ENCODE measurements at regions not wholly inside any gene's neighbourhood (a gene's known extent, or its start where the extent isn't known, plus 50 kb on each side); places are given as distances from the start of the nearest gene placed in this dataset.

GRCh38 chr3:189056646-189057335 lies 115.0 kb upstream of the TPRG1 start:
- POLR2A ChIA-PET, result no interaction called here
- no peaks in the 10 kb centered on the region for H3K4me1 ChIP-seq (ENCODE audit: control insufficient read depth in 2 of 2, insufficient read depth in 2 of 2, low read length in 2 of 2)
- ATAC-seq, result no peak
- intact Hi-C loops (cut with micrococcal nuclease), result no loop called here
- no peaks in the 10 kb centered on the region for H3K9me3 ChIP-seq (ENCODE audit: control insufficient read depth in 2 of 3, low read length in 3 of 3)
- peaks cover 0 to 21% (median 5%) of the 10 kb centered on the region in 11 donors for H3K9me3 Mint-ChIP-seq
- H3K4me1 Mint-ChIP-seq, result peaks cover 0 to 13% (median 0%) of the 10 kb centered on the region in 7 donors
- peaks cover 0 to 14% (median 5%) of the 10 kb centered on the region in 5 donors for H3K36me3 Mint-ChIP-seq
- H3K27ac ChIP-seq (ENCODE audit: low read depth, low read length), result no peak overlapping the region
- H3K27ac Mint-ChIP-seq, result no peak overlapping the region
- H3K36me3 ChIP-seq (ENCODE audit: control insufficient read depth in 2 of 3, insufficient read depth in 3 of 3, low read length in 3 of 3), result no peaks in the 10 kb centered on the region
- H3K27me3 ChIP-seq (ENCODE audit: control insufficient read depth in 2 of 2, insufficient read depth in 2 of 2, low read length in 2 of 2), result no peaks in the 10 kb centered on the region
- no peak for DNase-seq
- peaks cover 10 to 35% (median 17%) of the 10 kb centered on the region in 5 donors for H3K27me3 Mint-ChIP-seq
- H3K4me3 ChIP-seq (ENCODE audit: low read length), result no peak overlapping the region
- CTCF ChIA-PET, result no interaction called here
- no peak overlapping the region for H3K4me3 Mint-ChIP-seq

GRCh38 chr3:189057369-189057768 lies 114.4 kb upstream of the TPRG1 start:
- H3K36me3 Mint-ChIP-seq, result peaks cover 0 to 8% (median 5%) of the 10 kb centered on the region in 5 donors
- H3K9me3 Mint-ChIP-seq, result peaks cover 0 to 19% (median 9%) of the 10 kb centered on the region in 11 donors
- intact Hi-C loops (cut with micrococcal nuclease), result no loop called here
- CTCF ChIA-PET, result no interaction called here
- H3K27me3 Mint-ChIP-seq, result peaks cover 7 to 36% (median 17%) of the 10 kb centered on the region in 5 donors
- POLR2A ChIA-PET, result no interaction called here
- no peak overlapping the region for H3K27ac ChIP-seq (ENCODE audit: low read depth, low read length)
- DNase-seq (no peak), ATAC-seq (no peak)
- no peaks in the 10 kb centered on the region for H3K27me3 ChIP-seq (ENCODE audit: control insufficient read depth in 2 of 2, insufficient read depth in 2 of 2, low read length in 2 of 2)
- H3K4me1 ChIP-seq (ENCODE audit: control insufficient read depth in 2 of 2, insufficient read depth in 2 of 2, low read length in 2 of 2), result no peaks in the 10 kb centered on the region
- no peaks in the 10 kb centered on the region for H3K9me3 ChIP-seq (ENCODE audit: control insufficient read depth in 2 of 3, low read length in 3 of 3)
- no peaks in the 10 kb centered on the region for H3K36me3 ChIP-seq (ENCODE audit: control insufficient read depth in 2 of 3, insufficient read depth in 3 of 3, low read length in 3 of 3)
- no peak overlapping the region for H3K27ac Mint-ChIP-seq
- H3K4me3 Mint-ChIP-seq, result no peak overlapping the region
- H3K4me3 ChIP-seq (ENCODE audit: low read length), result no peak overlapping the region
- H3K4me1 Mint-ChIP-seq, result peaks cover 0 to 13% (median 0%) of the 10 kb centered on the region in 7 donors

GRCh38 chr3:189058071-189058470 lies 113.7 kb upstream of the TPRG1 start:
- no peak overlapping the region for H3K4me3 ChIP-seq (ENCODE audit: low read length)
- Mint-ChIP-seq H3K9me3 (peaks cover 0 to 26% (median 14%) of the 10 kb centered on the region in 11 donors), H3K27me3 (peaks cover 7 to 38% (median 18%) of the 10 kb centered on the region in 5 donors), H3K27ac (peak overlapping the region in 1 of 9 donors; percentile 33), H3K4me1 (peaks cover 0 to 11% (median 0%) of the 10 kb centered on the region in 7 donors), H3K36me3 (peaks cover 0 to 7% (median 5%) of the 10 kb centered on the region in 5 donors), H3K4me3 (no peak overlapping the region)
- H3K27me3 ChIP-seq (ENCODE audit: control insufficient read depth in 2 of 2, insufficient read depth in 2 of 2, low read length in 2 of 2), result no peaks in the 10 kb centered on the region
- intact Hi-C loops (cut with micrococcal nuclease), result no loop called here
- DNase-seq (no peak), ATAC-seq (no peak)
- H3K9me3 ChIP-seq (ENCODE audit: control insufficient read depth in 2 of 3, low read length in 3 of 3), result no peaks in the 10 kb centered on the region
- CTCF ChIA-PET, result no interaction called here
- no peak overlapping the region for H3K27ac ChIP-seq (ENCODE audit: low read depth, low read length)
- no peaks in the 10 kb centered on the region for H3K4me1 ChIP-seq (ENCODE audit: control insufficient read depth in 2 of 2, insufficient read depth in 2 of 2, low read length in 2 of 2)
- POLR2A ChIA-PET, result no interaction called here
- no peaks in the 10 kb centered on the region for H3K36me3 ChIP-seq (ENCODE audit: control insufficient read depth in 2 of 3, insufficient read depth in 3 of 3, low read length in 3 of 3)

GRCh38 chr3:189070965-189071364 lies 100.8 kb upstream of the TPRG1 start:
- Histone ChIP-seq H3K9me3 (ENCODE audit: control insufficient read depth in 2 of 3, low read length in 3 of 3) (no peaks in the 10 kb centered on the region), H3K4me1 (ENCODE audit: control insufficient read depth in 2 of 2, insufficient read depth in 2 of 2, low read length in 2 of 2) (no peaks in the 10 kb centered on the region), H3K4me3 (ENCODE audit: low read length) (no peak overlapping the region), H3K27me3 (ENCODE audit: control insufficient read depth in 2 of 2, insufficient read depth in 2 of 2, low read length in 2 of 2) (no peaks in the 10 kb centered on the region), H3K36me3 (ENCODE audit: control insufficient read depth in 2 of 3, insufficient read depth in 3 of 3, low read length in 3 of 3) (no peaks in the 10 kb centered on the region), H3K27ac (ENCODE audit: low read depth, low read length) (no peak overlapping the region)
- ATAC-seq (no peak), DNase-seq (no peak)
- no peak overlapping the region for H3K4me3 Mint-ChIP-seq
- H3K4me1 Mint-ChIP-seq, result peaks cover 0 to 5% (median 0%) of the 10 kb centered on the region in 7 donors
- peaks cover 0 to 12% (median 0%) of the 10 kb centered on the region in 11 donors for H3K9me3 Mint-ChIP-seq
- intact Hi-C loops (cut with micrococcal nuclease), result no loop called here
- POLR2A ChIA-PET, result no interaction called here
- no peaks in the 10 kb centered on the region for H3K36me3 Mint-ChIP-seq
- CTCF ChIA-PET, result no interaction called here
- no peak overlapping the region for H3K27ac Mint-ChIP-seq
- peaks cover 0 to 32% (median 0%) of the 10 kb centered on the region in 5 donors for H3K27me3 Mint-ChIP-seq

GRCh38 chr3:189071446-189071845 lies 100.3 kb upstream of the TPRG1 start:
- ATAC-seq, result peak; percentile 40
- H3K9me3 Mint-ChIP-seq, result peaks cover 0 to 11% (median 0%) of the 10 kb centered on the region in 11 donors
- Histone ChIP-seq H3K4me1 (ENCODE audit: control insufficient read depth in 2 of 2, insufficient read depth in 2 of 2, low read length in 2 of 2) (no peaks in the 10 kb centered on the region), H3K36me3 (ENCODE audit: control insufficient read depth in 2 of 3, insufficient read depth in 3 of 3, low read length in 3 of 3) (no peaks in the 10 kb centered on the region), H3K9me3 (ENCODE audit: control insufficient read depth in 2 of 3, low read length in 3 of 3) (no peaks in the 10 kb centered on the region), H3K27ac (ENCODE audit: low read depth, low read length) (no peak overlapping the region), H3K27me3 (ENCODE audit: control insufficient read depth in 2 of 2, insufficient read depth in 2 of 2, low read length in 2 of 2) (no peaks in the 10 kb centered on the region), H3K4me3 (ENCODE audit: low read length) (no peak overlapping the region)
- ChIA-PET POLR2A (no interaction called here), CTCF (interaction anchor here (0.6 kb wide), 1 partner anchor 1023 kb away, joined by 3 read pairs; no protein-coding TSS in a partner anchor)
- H3K4me1 Mint-ChIP-seq, result peaks cover 0 to 5% (median 0%) of the 10 kb centered on the region in 7 donors
- H3K36me3 Mint-ChIP-seq, result no peaks in the 10 kb centered on the region
- intact Hi-C loops (cut with micrococcal nuclease), result no loop called here
- H3K27ac Mint-ChIP-seq, result no peak overlapping the region
- DNase-seq, result no peak
- no peak overlapping the region for H3K4me3 Mint-ChIP-seq
- peaks cover 0 to 29% (median 0%) of the 10 kb centered on the region in 5 donors for H3K27me3 Mint-ChIP-seq

GRCh38 chr3:189076449-189076848 lies 95.3 kb upstream of the TPRG1 start:
- POLR2A ChIA-PET, result no interaction called here
- intact Hi-C loops (cut with micrococcal nuclease), result no loop called here

GRCh38 chr3:189080745-189081144 lies 91.0 kb upstream of the TPRG1 start:
- no peaks in the 10 kb centered on the region for H3K4me1 Mint-ChIP-seq
- H3K27ac Mint-ChIP-seq, result no peak overlapping the region
- no peak overlapping the region for H3K4me3 ChIP-seq (ENCODE audit: low read length)
- no peak overlapping the region for H3K27ac ChIP-seq (ENCODE audit: low read depth, low read length)
- no peaks in the 10 kb centered on the region for H3K9me3 ChIP-seq (ENCODE audit: control insufficient read depth in 2 of 3, low read length in 3 of 3)
- H3K9me3 Mint-ChIP-seq, result peaks cover 0 to 2% (median 0%) of the 10 kb centered on the region in 11 donors
- POLR2A ChIA-PET, result no interaction called here
- no peaks in the 10 kb centered on the region for H3K36me3 Mint-ChIP-seq
- CTCF ChIA-PET, result no interaction called here
- H3K4me1 ChIP-seq (ENCODE audit: control insufficient read depth in 2 of 2, insufficient read depth in 2 of 2, low read length in 2 of 2), result no peaks in the 10 kb centered on the region
- intact Hi-C loops (cut with micrococcal nuclease), result no loop called here
- H3K36me3 ChIP-seq (ENCODE audit: control insufficient read depth in 2 of 3, insufficient read depth in 3 of 3, low read length in 3 of 3), result no peaks in the 10 kb centered on the region
- no peak for ATAC-seq
- H3K27me3 Mint-ChIP-seq, result peaks cover 0 to 15% (median 3%) of the 10 kb centered on the region in 5 donors
- H3K4me3 Mint-ChIP-seq, result no peak overlapping the region
- no peaks in the 10 kb centered on the region for H3K27me3 ChIP-seq (ENCODE audit: control insufficient read depth in 2 of 2, insufficient read depth in 2 of 2, low read length in 2 of 2)
- no peak for DNase-seq

More at GRCh38 chr3:189076449-189076848, 95.3 kb upstream of the TPRG1 start:
- Histone ChIP-seq H3K4me3 (ENCODE audit: low read length) (no peak overlapping the region), H3K4me1 (ENCODE audit: control insufficient read depth in 2 of 2, insufficient read depth in 2 of 2, low read length in 2 of 2) (no peaks in the 10 kb centered on the region), H3K27ac (ENCODE audit: low read depth, low read length) (no peak overlapping the region), H3K27me3 (ENCODE audit: control insufficient read depth in 2 of 2, insufficient read depth in 2 of 2, low read length in 2 of 2) (no peaks in the 10 kb centered on the region), H3K9me3 (ENCODE audit: control insufficient read depth in 2 of 3, low read length in 3 of 3) (no peaks in the 10 kb centered on the region), H3K36me3 (ENCODE audit: control insufficient read depth in 2 of 3, insufficient read depth in 3 of 3, low read length in 3 of 3) (no peaks in the 10 kb centered on the region)
- no peak overlapping the region for H3K27ac Mint-ChIP-seq
- H3K4me1 Mint-ChIP-seq, result peaks cover 0 to 3% (median 0%) of the 10 kb centered on the region in 7 donors
- H3K9me3 Mint-ChIP-seq, result peaks cover 0 to 2% (median 0%) of the 10 kb centered on the region in 11 donors
- peaks cover 0 to 31% (median 3%) of the 10 kb centered on the region in 5 donors for H3K27me3 Mint-ChIP-seq
- no peak for ATAC-seq
- DNase-seq, result no peak
- no peak overlapping the region for H3K4me3 Mint-ChIP-seq
- CTCF ChIA-PET, result interaction anchor here (0.6 kb wide), 1 partner anchor 239 kb away, joined by 3 read pairs; no protein-coding TSS in a partner anchor
- no peaks in the 10 kb centered on the region for H3K36me3 Mint-ChIP-seq
